Endodermal cell (in vitro differentiated cells): ENCODE measurements at regions not wholly inside any gene's neighbourhood (a gene's known extent, or its start where the extent isn't known, plus 50 kb on each side); places are given as distances from the start of the nearest gene placed in this dataset.

Source experiments
- DNase-seq: peaks from one replicate; pipeline ENCODE4 v3.0.0-alpha.2; 2017
- H3K27ac ChIP-seq: 2 replicates; pipeline ENCODE4 v1.5.1; 2013; ENCODE audit warnings: mild to moderate bottlenecking, low read depth, low read length, moderate library complexity
- H3K27me3 ChIP-seq: 2 replicates; pipeline ENCODE4 v1.6.1; 2013; ENCODE audit warnings: mild to moderate bottlenecking, low read length, moderate library complexity; ENCODE audit not compliant: insufficient read depth, control insufficient read depth, poor library complexity, severe bottlenecking
- H3K36me3 ChIP-seq: 2 replicates; pipeline ENCODE4 v1.7.0; 2013; ENCODE audit warnings: mild to moderate bottlenecking, low read length, moderate library complexity; ENCODE audit not compliant: control insufficient read depth, insufficient read depth
- H3K4me1 ChIP-seq: one replicate; pipeline ENCODE4 v1.7.0; 2013; ENCODE audit warnings: low read length; ENCODE audit not compliant: control insufficient read depth, insufficient read depth
- H3K4me3 ChIP-seq: 2 replicates; pipeline ENCODE4 v1.5.1; 2013; ENCODE audit warnings: mild to moderate bottlenecking, low read length, moderate library complexity
- H3K9ac ChIP-seq: 2 replicates; pipeline ENCODE4 v1.6.1; 2013; ENCODE audit warnings: mild to moderate bottlenecking, low read length, moderate library complexity; ENCODE audit not compliant: poor library complexity, severe bottlenecking; ENCODE audit errors: extremely low read depth
- H3K9me3 ChIP-seq: 2 replicates; pipeline ENCODE4 v1.6.1; 2013; ENCODE audit warnings: mild to moderate bottlenecking, low read length, moderate library complexity; ENCODE audit not compliant: control insufficient read depth
- H3K27ac Mint-ChIP-seq: 2 replicates; pipeline ENCODE4 v1.8.0; 2020; ENCODE audit warnings: mixed read lengths
- H3K27me3 Mint-ChIP-seq: 2 replicates; pipeline ENCODE4 v1.8.0; 2021; ENCODE audit warnings: mild to moderate bottlenecking, mixed read lengths; ENCODE audit not compliant: insufficient read depth
- H3K36me3 Mint-ChIP-seq: 2 replicates; pipeline ENCODE4 v1.8.0; 2020; ENCODE audit warnings: low read depth, mixed read lengths
- H3K4me1 Mint-ChIP-seq: 2 replicates; pipeline ENCODE4 v1.8.0; 2020; ENCODE audit warnings: mixed read lengths
- H3K4me3 Mint-ChIP-seq: 2 replicates; pipeline ENCODE4 v1.8.0; 2020; ENCODE audit warnings: mild to moderate bottlenecking, moderate library complexity, mixed read lengths
- H3K9me3 Mint-ChIP-seq: 2 replicates; pipeline ENCODE4 v1.8.0; 2020; ENCODE audit warnings: mild to moderate bottlenecking, mixed read lengths
- CTCF ChIP-seq: fragments of 200-600 bp; sonication (generic); conservative IDR thresholded peaks from 2 replicates; pipeline ENCODE4 v1.5.0; 2021; ENCODE audit warnings: antibody characterized with exemption, mild to moderate bottlenecking
- WGBS, 2 experiments: methylation state at CpG; one replicate each; pipeline versions ENCODE4 v1.1.5 to v1.1.7; 2013; ENCODE audit warnings: missing lambda C conversion rate in 2 of 2, mixed read lengths in 1 of 2; ENCODE audit not compliant: insufficient coverage in 1 of 2, insufficient read length in 1 of 2; 5-methylcytosine and 5-hydroxymethylcytosine counted together

GRCh38 chr13:85334187-85334586 lies 465.0 kb downstream of the SLITRK6 start:
- Histone ChIP-seq H3K4me3 (no peak overlapping the region), H3K9me3 (no peaks in the 10 kb centered on the region), H3K27ac (no peak overlapping the region), H3K36me3 (no peaks in the 10 kb centered on the region), H3K27me3 (no peaks in the 10 kb centered on the region), H3K4me1 (no peaks in the 10 kb centered on the region), H3K9ac (no peak overlapping the region)
- H3K27me3 Mint-ChIP-seq: no peaks in the 10 kb centered on the region
- WGBS, 2 experiments: 91 to 100% methylated on average over 1 to 4 of the region's 4 CpGs
- H3K27ac Mint-ChIP-seq: no peak overlapping the region
- no peaks in the 10 kb centered on the region for H3K36me3 Mint-ChIP-seq
- TF ChIP-seq CTCF: no peak
- H3K4me1 Mint-ChIP-seq: no peaks in the 10 kb centered on the region
- no peak overlapping the region for H3K4me3 Mint-ChIP-seq
- DNase-seq: no peak
- H3K9me3 Mint-ChIP-seq: no peaks in the 10 kb centered on the region

- no peaks in the 10 kb centered on the region for H3K36me3 Mint-ChIP-seq
Measured at GRCh38 chr13:85333506-85334020, 465.7 kb downstream of the SLITRK6 start.

GRCh38 chr13:85332615-85333014 lies 466.6 kb downstream of the SLITRK6 start:
- H3K9me3 Mint-ChIP-seq: no peaks in the 10 kb centered on the region
- no peak for TF ChIP-seq CTCF

More at GRCh38 chr13:85333506-85334020, 465.7 kb downstream of the SLITRK6 start:
- 0% methylated on average over 1 of the region's 2 CpGs for WGBS, 2 experiments
- Histone ChIP-seq H3K4me3 (no peak overlapping the region), H3K27ac (no peak overlapping the region), H3K9me3 (no peaks in the 10 kb centered on the region), H3K9ac (no peak overlapping the region), H3K4me1 (no peaks in the 10 kb centered on the region), H3K36me3 (no peaks in the 10 kb centered on the region), H3K27me3 (no peaks in the 10 kb centered on the region)
- H3K27ac Mint-ChIP-seq: no peak overlapping the region
- no peak overlapping the region for H3K4me3 Mint-ChIP-seq
- DNase-seq: no peak
- TF ChIP-seq CTCF: no peak
- no peaks in the 10 kb centered on the region for H3K9me3 Mint-ChIP-seq
- no peaks in the 10 kb centered on the region for H3K4me1 Mint-ChIP-seq
- no peaks in the 10 kb centered on the region for H3K27me3 Mint-ChIP-seq

More at GRCh38 chr13:85332615-85333014, 466.6 kb downstream of the SLITRK6 start:
- Histone ChIP-seq H3K4me1 (no peaks in the 10 kb centered on the region), H3K9ac (no peak overlapping the region), H3K27ac (no peak overlapping the region), H3K9me3 (no peaks in the 10 kb centered on the region), H3K27me3 (no peaks in the 10 kb centered on the region), H3K4me3 (no peak overlapping the region), H3K36me3 (no peaks in the 10 kb centered on the region)
- H3K27ac Mint-ChIP-seq: no peak overlapping the region
- no peak for DNase-seq
- no peaks in the 10 kb centered on the region for H3K36me3 Mint-ChIP-seq
- no peaks in the 10 kb centered on the region for H3K4me1 Mint-ChIP-seq
- H3K27me3 Mint-ChIP-seq: no peaks in the 10 kb centered on the region
- no CpG with 5 or more reads among the region's 2 CpGs for WGBS, 2 experiments
- H3K4me3 Mint-ChIP-seq: no peak overlapping the region
